T-helper 1 cell treated with Interleukin-12 subunit alpha and Interleukin-12 subunit beta and Interleukin-4 antibody, amounts not matched to agents 30 ng/mL and 1 ng/mL, for 36 hours (primary cell): ENCODE measurements at regions not wholly inside any gene's neighbourhood (a gene's known extent, or its start where the extent isn't known, plus 50 kb on each side); places are given as distances from the start of the nearest gene placed in this dataset.

Experiments
- intact Hi-C: fragments of 100-400 bp; cut with micrococcal nuclease; formaldehyde crosslinking; loops from one replicate; pipeline ENCODE4 v1.15.1; 2024

GRCh38 chr1:60141276-60141675, 67.7 kb upstream of the C1orf87 start:
- intact Hi-C loops = no loop called here

GRCh38 chr1:60137406-60137805, 63.8 kb upstream of the C1orf87 start:
- intact Hi-C loops = no loop called here

- intact Hi-C loops = no loop called here
Observed at GRCh38 chr1:60136395-60136794, 62.8 kb upstream of the C1orf87 start.

- intact Hi-C loops = no loop called here
Observed at GRCh38 chr1:60134716-60135115, 61.1 kb upstream of the C1orf87 start.

- intact Hi-C loops = no loop called here
Observed at GRCh38 chr1:60133848-60134247, 60.3 kb upstream of the C1orf87 start.

GRCh38 chr1:60133000-60133673, 59.6 kb upstream of the C1orf87 start:
- intact Hi-C loops = no loop called here

- intact Hi-C loops = no loop called here
Observed at GRCh38 chr1:60132108-60132507, 58.5 kb upstream of the C1orf87 start.

- intact Hi-C loops = no loop called here
Observed at GRCh38 chr1:60130703-60131102, 57.1 kb upstream of the C1orf87 start.

- intact Hi-C loops = no loop called here
Observed at GRCh38 chr1:60129911-60130310, 56.3 kb upstream of the C1orf87 start.

- intact Hi-C loops = no loop called here
Observed at GRCh38 chr1:60126723-60127122, 53.2 kb upstream of the C1orf87 start.
